NCI-H2107 treated with DMSO at 0.1 percent for 48 hours (cell line): ENCODE measurements at regions not wholly inside any gene's neighbourhood (a gene's known extent, or its start where the extent isn't known, plus 50 kb on each side); places are given as distances from the start of the nearest gene placed in this dataset.
A peak's percentile ranks its signal among the peaks of the same experiment; 100 is the strongest.
"Not testable (repeated sequence)": the region's sequence is repeated elsewhere in the genome, so short reads cannot be mapped to it uniquely, and the experiment has no call there.

Source experiments
- DNase-seq: peaks from one replicate; lab custom pipeline; 2025; ENCODE audit not compliant: unreplicated experiment; lab: John Stamatoyannopoulos, UW

GRCh38 chr3:16768014-16768413, 116.7 kb upstream of the PLCL2 start:
- DNase-seq: no peak

- DNase-seq: no peak
These were observed 115.8 kb upstream of the PLCL2 start for GRCh38 chr3:16768956-16769355.

GRCh38 chr3:16769525-16769924, 115.2 kb upstream of the PLCL2 start:
- no peak for DNase-seq

- no peak for DNase-seq
These were observed 114.7 kb upstream of the PLCL2 start for GRCh38 chr3:16770021-16770420.

GRCh38 chr3:16770792-16771191, 114.0 kb upstream of the PLCL2 start:
- DNase-seq: no peak

- not testable (repeated sequence) for DNase-seq
These were observed 111.2 kb upstream of the PLCL2 start for GRCh38 chr3:16773594-16773993.

GRCh38 chr3:16774536-16774935, 110.2 kb upstream of the PLCL2 start:
- not testable (repeated sequence) for DNase-seq

GRCh38 chr3:16784973-16785372, 99.8 kb upstream of the PLCL2 start:
- no peak for DNase-seq

GRCh38 chr3:16785465-16785864, 99.3 kb upstream of the PLCL2 start:
- DNase-seq: no peak

- DNase-seq: no peak
These were observed 96.2 kb upstream of the PLCL2 start for GRCh38 chr3:16788440-16789056.

GRCh38 chr3:16789344-16790120, 95.2 kb upstream of the PLCL2 start:
- DNase-seq: no peak

GRCh38 chr3:16790432-16791400, 94.0 kb upstream of the PLCL2 start:
- no peak for DNase-seq

GRCh38 chr3:16793321-16793720, 91.4 kb upstream of the PLCL2 start:
- DNase-seq: no peak

- no peak for DNase-seq
These were observed 90.5 kb upstream of the PLCL2 start for GRCh38 chr3:16794257-16794656.

- no peak for DNase-seq
These were observed 89.2 kb upstream of the PLCL2 start for GRCh38 chr3:16795581-16795980.

- no peak for DNase-seq
These were observed 86.9 kb upstream of the PLCL2 start for GRCh38 chr3:16797831-16798230.

- DNase-seq: no peak
These were observed 86.0 kb upstream of the PLCL2 start for GRCh38 chr3:16798738-16799137.

GRCh38 chr3:16800361-16800760, 84.4 kb upstream of the PLCL2 start:
- DNase-seq: no peak

- DNase-seq: no peak
These were observed 83.5 kb upstream of the PLCL2 start for GRCh38 chr3:16801223-16801622.

- DNase-seq: peak; percentile 61
These were observed 83.1 kb upstream of the PLCL2 start for GRCh38 chr3:16801698-16802097.

- DNase-seq: no peak
These were observed 82.4 kb upstream of the PLCL2 start for GRCh38 chr3:16802389-16802788.

- DNase-seq: no peak
These were observed 81.7 kb upstream of the PLCL2 start for GRCh38 chr3:16803019-16803418.
